ENCODE measurements at regions not wholly inside any gene's neighbourhood (a gene's known extent, or its start where the extent isn't known, plus 50 kb on each side); places are given as distances from the start of the nearest gene placed in this dataset.

DNA sequence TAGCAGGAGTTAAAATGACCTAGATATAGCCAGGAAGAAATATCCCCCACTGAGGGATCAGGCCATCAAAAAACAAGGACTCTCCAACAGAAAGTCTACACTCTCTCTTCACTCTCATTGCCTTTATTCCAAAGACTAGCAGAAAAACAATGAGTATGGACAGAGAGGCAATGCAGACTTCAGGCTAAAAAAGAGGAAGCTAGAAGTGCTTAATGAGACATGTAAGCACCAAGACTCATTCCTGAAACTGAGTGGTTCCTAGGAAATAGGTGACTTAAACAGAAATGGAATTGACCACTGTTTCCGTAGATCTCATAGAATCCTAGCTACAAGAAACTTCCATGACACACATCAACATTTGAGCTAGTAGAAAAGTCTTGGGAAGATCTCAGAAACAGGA lies 387.3 kb downstream of the KDM5D start:
- TF ChIP-seq FOSL1 (IDR thresholded peaks at IDR 0.05; ENCODE audit: low read depth): no peak
- no peak for TF ChIP-seq CTCF (IDR thresholded peaks at IDR 0.05 in 2 of 3, conservative IDR thresholded peaks at IDR 0.05 in 1 of 3; ENCODE audit: borderline replicate concordance in 1 of 3, insufficient read depth in 1 of 3, low read depth in 2 of 3, low read length in 2 of 3)
- no peak for TF ChIP-seq EZH2phosphoT487 (IDR thresholded peaks at IDR 0.05; ENCODE audit: borderline replicate concordance)
- no peak for TF ChIP-seq TCF7L2 (IDR thresholded peaks at IDR 0.05; ENCODE audit: borderline replicate concordance, extremely low read depth, insufficient read depth, insufficient read length)
- TF ChIP-seq POLR2A (IDR thresholded peaks at IDR 0.05; ENCODE audit: borderline replicate concordance, extremely low read depth, insufficient read depth, insufficient read length): no peak
- no peak for TF ChIP-seq ELF1 (IDR thresholded peaks at IDR 0.05; ENCODE audit: borderline replicate concordance, low read depth)
- TF ChIP-seq SIN3A (IDR thresholded peaks at IDR 0.05; ENCODE audit: low read depth): no peak
- TF ChIP-seq POLR2AphosphoS5 (IDR thresholded peaks at IDR 0.05; ENCODE audit: low read depth, low read length): no peak
- TF ChIP-seq EZH2 (IDR thresholded peaks at IDR 0.05): no peak
- TF ChIP-seq ZBTB33 (IDR thresholded peaks at IDR 0.05; ENCODE audit: extremely low read depth, insufficient replicate concordance, low read length): no peak
- no peak for TF ChIP-seq ZFX (IDR thresholded peaks at IDR 0.05)
- TF ChIP-seq, protein P1, sequence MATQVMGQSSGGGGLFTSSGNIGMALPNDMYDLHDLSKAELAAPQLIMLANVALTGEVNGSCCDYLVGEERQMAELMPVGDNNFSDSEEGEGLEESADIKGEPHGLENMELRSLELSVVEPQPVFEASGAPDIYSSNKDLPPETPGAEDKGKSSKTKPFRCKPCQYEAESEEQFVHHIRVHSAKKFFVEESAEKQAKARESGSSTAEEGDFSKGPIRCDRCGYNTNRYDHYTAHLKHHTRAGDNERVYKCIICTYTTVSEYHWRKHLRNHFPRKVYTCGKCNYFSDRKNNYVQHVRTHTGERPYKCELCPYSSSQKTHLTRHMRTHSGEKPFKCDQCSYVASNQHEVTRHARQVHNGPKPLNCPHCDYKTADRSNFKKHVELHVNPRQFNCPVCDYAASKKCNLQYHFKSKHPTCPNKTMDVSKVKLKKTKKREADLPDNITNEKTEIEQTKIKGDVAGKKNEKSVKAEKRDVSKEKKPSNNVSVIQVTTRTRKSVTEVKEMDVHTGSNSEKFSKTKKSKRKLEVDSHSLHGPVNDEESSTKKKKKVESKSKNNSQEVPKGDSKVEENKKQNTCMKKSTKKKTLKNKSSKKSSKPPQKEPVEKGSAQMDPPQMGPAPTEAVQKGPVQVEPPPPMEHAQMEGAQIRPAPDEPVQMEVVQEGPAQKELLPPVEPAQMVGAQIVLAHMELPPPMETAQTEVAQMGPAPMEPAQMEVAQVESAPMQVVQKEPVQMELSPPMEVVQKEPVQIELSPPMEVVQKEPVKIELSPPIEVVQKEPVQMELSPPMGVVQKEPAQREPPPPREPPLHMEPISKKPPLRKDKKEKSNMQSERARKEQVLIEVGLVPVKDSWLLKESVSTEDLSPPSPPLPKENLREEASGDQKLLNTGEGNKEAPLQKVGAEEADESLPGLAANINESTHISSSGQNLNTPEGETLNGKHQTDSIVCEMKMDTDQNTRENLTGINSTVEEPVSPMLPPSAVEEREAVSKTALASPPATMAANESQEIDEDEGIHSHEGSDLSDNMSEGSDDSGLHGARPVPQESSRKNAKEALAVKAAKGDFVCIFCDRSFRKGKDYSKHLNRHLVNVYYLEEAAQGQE (IDR thresholded peaks at IDR 0.05; ENCODE audit: low read depth): no peak
- TF ChIP-seq ATF3 (IDR thresholded peaks at IDR 0.05): no peak
